H1 (cell line): ENCODE measurements at regions not wholly inside any gene's neighbourhood (a gene's known extent, or its start where the extent isn't known, plus 50 kb on each side); places are given as distances from the start of the nearest gene placed in this dataset.

Experiments
- CTCF ChIA-PET: fragments of 300-600 bp; sonication (Branson Sonifier 250); formaldehyde crosslinking; loops from one replicate; lab custom pipeline; 2021; ENCODE audit not compliant: partially characterized antibody; lab: Charles Lee
- POLR2A ChIA-PET: fragments of 300-600 bp; sonication (Branson Sonifier 250); formaldehyde crosslinking; loops from one replicate; lab custom pipeline; 2021; ENCODE audit warnings: inconsistent platforms; ENCODE audit not compliant: partially characterized antibody; lab: Charles Lee
- DNase-seq, 2 experiments: peaks; one replicate each; pipeline versions ENCODE4 v3.0.0 to v3.0.0-alpha.2; 2010 to 2022; ENCODE audit warnings: low spot score in 2 of 2, low read depth in 1 of 2, mixed read lengths in 1 of 2
- FAIRE-seq: peaks from 2 replicates; lab custom pipeline; 2011; peaks lifted over from hg19 to GRCh38; lab: Jason Lieb, UNC
- H2AFZ ChIP-seq: 2 replicates; pipeline ENCODE4 v1.8.1; 2012; ENCODE audit warnings: low read length, inconsistent platforms
- H2AK5ac ChIP-seq: 2 replicates; pipeline ENCODE4 v1.6.1; 2013; ENCODE audit warnings: low read depth, low read length
- H2BK120ac ChIP-seq: replicated peaks from 2 replicates; pipeline ENCODE3; 2013; ENCODE audit warnings: low read depth, low read length, inconsistent platforms
- H2BK12ac ChIP-seq: 2 replicates; pipeline ENCODE4 v1.6.1; 2013; ENCODE audit warnings: low read depth, low read length
- H2BK15ac ChIP-seq: 2 replicates; pipeline ENCODE4 v1.6.1; 2013; ENCODE audit warnings: low read length
- H2BK20ac ChIP-seq: 2 replicates; pipeline ENCODE4 v1.6.1; 2013; ENCODE audit warnings: low read length
- H2BK5ac ChIP-seq: 2 replicates; pipeline ENCODE4 v1.6.1; 2013; ENCODE audit warnings: low read depth, low read length
- H3K14ac ChIP-seq: 2 replicates; pipeline ENCODE4 v1.6.1; 2013; ENCODE audit warnings: inconsistent platforms; ENCODE audit not compliant: insufficient read length
- H3K18ac ChIP-seq: 2 replicates; pipeline ENCODE4 v1.6.1; 2013; ENCODE audit warnings: low read length; ENCODE audit errors: extremely low read depth
- H3K23ac ChIP-seq: 2 replicates; pipeline ENCODE4 v1.6.1; 2013; ENCODE audit warnings: inconsistent platforms; ENCODE audit not compliant: insufficient read length
- H3K23me2 ChIP-seq: 2 replicates; pipeline ENCODE4 v1.6.1; 2013; ENCODE audit warnings: low read depth, low read length
- H3K27ac ChIP-seq: 2 replicates; pipeline ENCODE4 v1.6.1; 2011; ENCODE audit warnings: low read depth, low read length, inconsistent platforms
- H3K27me3 ChIP-seq, 4 experiments: replicated peaks in 1 of 4; 1 replicate in 1 of 4; 2 replicates in 3 of 4; pipeline versions ENCODE4 v1.6.1 to v1.8.1; 2011 to 2013; ENCODE audit warnings: low read length in 3 of 4, mild to moderate bottlenecking in 3 of 4, inconsistent platforms in 2 of 4, mixed read lengths in 2 of 4, moderate library complexity in 1 of 4; ENCODE audit not compliant: control insufficient read depth in 3 of 4, insufficient read depth in 3 of 4; ENCODE audit errors: extremely low read depth in 1 of 4
- H3K36me3 ChIP-seq, 4 experiments: 2 replicates each; pipeline versions ENCODE4 v1.6.1 to v1.8.1; 2011 to 2013; ENCODE audit warnings: mild to moderate bottlenecking in 4 of 4, low read length in 3 of 4, moderate library complexity in 2 of 4, control low read depth in 1 of 4, inconsistent platforms in 1 of 4; ENCODE audit not compliant: insufficient read depth in 4 of 4, control insufficient read depth in 2 of 4
- H3K4ac ChIP-seq: replicated peaks from 2 replicates; pipeline ENCODE3; 2013; ENCODE audit warnings: low read length, low read depth, mixed read lengths, inconsistent platforms; ENCODE audit not compliant: insufficient read length
- H3K4me1 ChIP-seq, 4 experiments: replicated peaks in 1 of 4; 1 replicate in 1 of 4; 2 replicates in 3 of 4; pipeline versions ENCODE4 v1.6.1 to v1.8.1; 2011 to 2013; ENCODE audit warnings: low read length in 3 of 4, inconsistent platforms in 2 of 4, mixed read lengths in 1 of 4; ENCODE audit not compliant: insufficient read depth in 4 of 4, control insufficient read depth in 3 of 4
- H3K4me2 ChIP-seq, 2 experiments: 2 replicates each; pipeline versions ENCODE4 v1.6.1 to v1.8.1; 2011 to 2013; ENCODE audit warnings: low read depth in 2 of 2, low read length in 2 of 2, control low read depth in 1 of 2, inconsistent platforms in 1 of 2, mild to moderate bottlenecking in 1 of 2; ENCODE audit not compliant: insufficient read depth in 1 of 2
- H3K4me3 ChIP-seq, 4 experiments: fragments of 200-600, 300-600 bp in 1 of 4; sonication (generic), shearing (Covaris generic), sonication (Bioruptor Twin) in 1 of 4; 2 replicates each; pipeline versions ENCODE4 v1.5.1 to v1.8.1; 2011 to 2016; ENCODE audit warnings: low read length in 4 of 4, low read depth in 3 of 4, control low read depth in 2 of 4, inconsistent platforms in 2 of 4, mild to moderate bottlenecking in 2 of 4, mixed read lengths in 1 of 4, moderate library complexity in 1 of 4; ENCODE audit not compliant: insufficient read depth in 2 of 4; ENCODE audit errors: extremely low read depth in 1 of 4
- H3K56ac ChIP-seq: replicated peaks from 2 replicates; pipeline ENCODE3; 2013; ENCODE audit warnings: low read depth, mild to moderate bottlenecking, mixed read lengths, low read length, inconsistent platforms; ENCODE audit not compliant: insufficient read length
- H3K79me1 ChIP-seq: 2 replicates; pipeline ENCODE4 v1.6.1; 2013; ENCODE audit warnings: low read depth, low read length, control low read depth
- H3K79me2 ChIP-seq, 2 experiments: 2 replicates each; pipeline versions ENCODE4 v1.6.1 to v1.8.1; 2012 to 2013; ENCODE audit warnings: low read length in 2 of 2, mild to moderate bottlenecking in 2 of 2, inconsistent platforms in 1 of 2; ENCODE audit not compliant: insufficient read depth in 2 of 2, control insufficient read depth in 1 of 2
- H3K9ac ChIP-seq, 4 experiments: replicated peaks in 1 of 4; 1 replicate in 1 of 4; 2 replicates in 3 of 4; pipeline versions ENCODE4 v1.6.1 to v1.8.1; 2011 to 2013; ENCODE audit warnings: low read depth in 3 of 4, low read length in 3 of 4, control low read depth in 2 of 4, mild to moderate bottlenecking in 2 of 4, moderate library complexity in 2 of 4, inconsistent platforms in 1 of 4; ENCODE audit errors: extremely low read depth in 1 of 4
- H3K9me3 ChIP-seq, 2 experiments: 2 replicates each; pipeline versions ENCODE4 v1.6.1 to v1.8.1; 2012 to 2013; ENCODE audit warnings: mild to moderate bottlenecking in 2 of 2, moderate library complexity in 2 of 2, control low read depth in 1 of 2, inconsistent platforms in 1 of 2, low read depth in 1 of 2, low read length in 1 of 2, mixed read lengths in 1 of 2; ENCODE audit not compliant: insufficient read depth in 2 of 2
- H4K20me1 ChIP-seq, 2 experiments: replicated peaks in 1 of 2; 2 replicates each; pipeline versions ENCODE3 to v1.8.1; 2011 to 2013; ENCODE audit warnings: inconsistent platforms in 2 of 2, low read length in 2 of 2, mild to moderate bottlenecking in 1 of 2; ENCODE audit not compliant: insufficient read depth in 2 of 2, control insufficient read depth in 1 of 2
- H4K5ac ChIP-seq: 2 replicates; pipeline ENCODE4 v1.6.1; 2013; ENCODE audit warnings: low read length, low read depth, mixed read lengths, inconsistent platforms; ENCODE audit not compliant: insufficient read length
- H4K8ac ChIP-seq: 2 replicates; pipeline ENCODE4 v1.8.0; 2013; ENCODE audit warnings: mild to moderate bottlenecking, moderate library complexity, low read length, inconsistent platforms; ENCODE audit not compliant: insufficient read depth; ENCODE audit errors: extremely low read depth
- H4K91ac ChIP-seq: replicated peaks from 2 replicates; pipeline ENCODE3; 2013; ENCODE audit warnings: low read length, mixed read lengths, inconsistent platforms; ENCODE audit not compliant: insufficient read length
- CTBP2 ChIP-seq: IDR thresholded peaks from 2 replicates; pipeline ENCODE4 v1.7.0; 2011; ENCODE audit warnings: borderline replicate concordance, mild to moderate bottlenecking, moderate library complexity, mixed read lengths, low read length; ENCODE audit not compliant: insufficient read depth, insufficient read length
- GABPA ChIP-seq: IDR thresholded peaks from 2 replicates; pipeline ENCODE4 v1.6.1; 2011; ENCODE audit warnings: mild to moderate bottlenecking, low read length, moderate library complexity, borderline replicate concordance; ENCODE audit not compliant: insufficient read depth
- KDM5A ChIP-seq: fragments of 200-600 bp; IDR thresholded peaks from 2 replicates; pipeline ENCODE4 v1.7.1; 2012; ENCODE audit warnings: mild to moderate bottlenecking, low read length, inconsistent platforms, mixed read lengths
- PHF8 ChIP-seq: fragments of 200-600 bp; sonication (generic); conservative IDR thresholded peaks from 2 replicates; pipeline ENCODE4 v1.7.1; 2012; ENCODE audit warnings: low read depth, mild to moderate bottlenecking, inconsistent platforms, low read length, moderate library complexity
- POU5F1 ChIP-seq: IDR thresholded peaks from 2 replicates; pipeline ENCODE4 v1.6.1; 2011; ENCODE audit warnings: low read depth, mild to moderate bottlenecking, low read length, moderate library complexity
- RBBP5 ChIP-seq: IDR thresholded peaks from 2 replicates; pipeline ENCODE4 v1.7.1; 2012; ENCODE audit warnings: low read depth, mild to moderate bottlenecking, inconsistent platforms, low read length, moderate library complexity, borderline replicate concordance
- SIX5 ChIP-seq: IDR thresholded peaks from 2 replicates; pipeline ENCODE4 v1.6.1; 2011; ENCODE audit warnings: mild to moderate bottlenecking, low read depth, low read length
- WGBS, 2 experiments: shearing (Covaris generic) in 1 of 2; methylation state at CpG; one replicate each; pipeline versions ENCODE4 v1.1.6 to v1.1.7; 2013 to 2015; ENCODE audit warnings: low lambda C conversion rate in 2 of 2, mixed read lengths in 2 of 2, inconsistent platforms in 1 of 2, low coverage in 1 of 2, missing lambda C conversion rate in 1 of 2; ENCODE audit not compliant: insufficient replicate concordance in 2 of 2, insufficient coverage in 1 of 2, insufficient read length in 1 of 2; ENCODE audit errors: extremely low coverage in 1 of 2, missing lambda C conversion rate in 1 of 2; 5-methylcytosine and 5-hydroxymethylcytosine counted together
- TF ChIP-seq, protein P1 (sequence below): IDR thresholded peaks from 2 replicates; pipeline ENCODE4 v1.6.1; 2012; ENCODE audit warnings: low read length, inconsistent platforms

DNA sequence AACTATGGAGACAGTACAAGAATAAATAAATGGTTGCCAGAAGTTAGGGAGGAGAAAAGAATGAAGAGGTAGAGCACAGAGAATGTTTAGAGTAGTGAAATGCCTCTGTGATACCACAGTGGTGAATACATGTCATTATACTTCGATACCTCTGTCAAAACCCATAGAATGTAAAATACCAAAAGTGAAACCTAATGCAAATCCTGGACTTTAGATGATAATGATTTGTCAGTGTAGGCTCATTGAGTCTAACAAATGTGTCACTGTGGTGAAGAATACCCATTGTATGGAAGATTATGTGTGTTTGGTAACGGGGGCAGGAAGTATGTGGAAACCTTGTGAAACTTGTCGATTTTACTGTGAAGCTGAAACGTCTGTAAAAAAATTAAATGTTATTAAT lies 1106.5 kb upstream of the TMPRSS15 start:
- no peak overlapping the region for H2BK20ac ChIP-seq
- H3K27me3 ChIP-seq = no peaks in the 10 kb centered on the region
- H2BK120ac ChIP-seq = no peak overlapping the region
- H2AFZ ChIP-seq = no peak overlapping the region
- no peak overlapping the region for H3K27ac ChIP-seq
- no peak for FAIRE-seq
- no peak overlapping the region for H4K5ac ChIP-seq
- DNase-seq = no peak
- no peaks in the 10 kb centered on the region for H4K20me1 ChIP-seq
- no peaks in the 10 kb centered on the region for H3K79me1 ChIP-seq
- TF ChIP-seq, protein P1, sequence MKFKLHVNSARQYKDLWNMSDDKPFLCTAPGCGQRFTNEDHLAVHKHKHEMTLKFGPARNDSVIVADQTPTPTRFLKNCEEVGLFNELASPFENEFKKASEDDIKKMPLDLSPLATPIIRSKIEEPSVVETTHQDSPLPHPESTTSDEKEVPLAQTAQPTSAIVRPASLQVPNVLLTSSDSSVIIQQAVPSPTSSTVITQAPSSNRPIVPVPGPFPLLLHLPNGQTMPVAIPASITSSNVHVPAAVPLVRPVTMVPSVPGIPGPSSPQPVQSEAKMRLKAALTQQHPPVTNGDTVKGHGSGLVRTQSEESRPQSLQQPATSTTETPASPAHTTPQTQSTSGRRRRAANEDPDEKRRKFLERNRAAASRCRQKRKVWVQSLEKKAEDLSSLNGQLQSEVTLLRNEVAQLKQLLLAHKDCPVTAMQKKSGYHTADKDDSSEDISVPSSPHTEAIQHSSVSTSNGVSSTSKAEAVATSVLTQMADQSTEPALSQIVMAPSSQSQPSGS = no peak
- TF ChIP-seq KDM5A = no peak
- no peak for TF ChIP-seq SIX5
- no peak for TF ChIP-seq RBBP5
- no peak for TF ChIP-seq POU5F1
- TF ChIP-seq CTBP2 = no peak
- no peak for TF ChIP-seq GABPA
- TF ChIP-seq PHF8 = no peak
- H3K9ac ChIP-seq = no peak overlapping the region
- no peak overlapping the region for H3K4me2 ChIP-seq
- H3K4me3 ChIP-seq = no peak overlapping the region
- H3K36me3 ChIP-seq = no peaks in the 10 kb centered on the region
- no peak overlapping the region for H3K18ac ChIP-seq
- no peak overlapping the region for H3K23ac ChIP-seq
- H4K8ac ChIP-seq = no peak overlapping the region
- H4K91ac ChIP-seq = no peak overlapping the region
- no peaks in the 10 kb centered on the region for H3K79me2 ChIP-seq
- H2BK5ac ChIP-seq = no peak overlapping the region
- H3K4ac ChIP-seq = no peak overlapping the region
- ChIA-PET CTCF (interaction anchor here (1.5 kb wide), 1 partner anchor 10 kb away, joined by 4 read pairs; no protein-coding TSS in a partner anchor), POLR2A (no interaction called here)
- H3K9me3 ChIP-seq = no peaks in the 10 kb centered on the region; a peak in 1 of 4 replicates
- H3K14ac ChIP-seq = no peak overlapping the region
- no peak overlapping the region for H2AK5ac ChIP-seq
- H3K23me2 ChIP-seq = no peaks in the 10 kb centered on the region
- 98% methylated on average over 4 of the region's 4 CpGs; no CpG with 5 or more reads in 1 of the 2 experiments for WGBS, 2 experiments
- H3K4me1 ChIP-seq = 0 out of 7 replicates have a peak, but pooled peaks cover 0 to 4% (median 1%) of the 10 kb centered on the region in 4 experiments
- H2BK12ac ChIP-seq = no peak overlapping the region
- no peak overlapping the region for H2BK15ac ChIP-seq
- no peak overlapping the region for H3K56ac ChIP-seq
